ENCODE measurements at regions not wholly inside any gene's neighbourhood (a gene's known extent, or its start where the extent isn't known, plus 50 kb on each side); places are given as distances from the start of the nearest gene placed in this dataset.

- no peak for DNase-seq
Measured at GRCh38 chr9:116009420-116009819, 144.2 kb upstream of the PAPPA start.

- DNase-seq: no peak
Measured at GRCh38 chr9:116015855-116016254, 137.7 kb upstream of the PAPPA start.

GRCh38 chr9:116020146-116020545 lies 133.4 kb upstream of the PAPPA start:
- no peak for DNase-seq

GRCh38 chr9:116020801-116021200 lies 132.8 kb upstream of the PAPPA start:
- DNase-seq: no peak

GRCh38 chr9:116027096-116027495 lies 126.5 kb upstream of the PAPPA start:
- DNase-seq: no peak

- DNase-seq: no peak
Measured at GRCh38 chr9:116027511-116027910, 126.1 kb upstream of the PAPPA start.

GRCh38 chr9:116027951-116028350 lies 125.6 kb upstream of the PAPPA start:
- DNase-seq: no peak

GRCh38 chr9:116030517-116030916 lies 123.1 kb upstream of the PAPPA start:
- DNase-seq: no peak

GRCh38 chr9:116032683-116033440 lies 120.7 kb upstream of the PAPPA start:
- DNase-seq: no peak

GRCh38 chr9:116039312-116039711 lies 114.3 kb upstream of the PAPPA start:
- no peak for DNase-seq

- no peak for DNase-seq
Measured at GRCh38 chr9:116039893-116040292, 113.7 kb upstream of the PAPPA start.

- no peak for DNase-seq
Measured at GRCh38 chr9:116042321-116042720, 111.3 kb upstream of the PAPPA start.

GRCh38 chr9:116045083-116045482 lies 108.5 kb upstream of the PAPPA start:
- no peak for DNase-seq

- no peak for DNase-seq
Measured at GRCh38 chr9:116048081-116048480, 105.5 kb upstream of the PAPPA start.

GRCh38 chr9:116049456-116049855 lies 104.1 kb upstream of the PAPPA start:
- no peak for DNase-seq

GRCh38 chr9:116051528-116051927 lies 102.1 kb upstream of the PAPPA start:
- no peak for DNase-seq

GRCh38 chr9:116055536-116055935 lies 98.1 kb upstream of the PAPPA start:
- no peak for DNase-seq

- DNase-seq: no peak
Measured at GRCh38 chr9:116057371-116057770, 96.2 kb upstream of the PAPPA start.

GRCh38 chr9:116058421-116058820 lies 95.2 kb upstream of the PAPPA start:
- no peak for DNase-seq

GRCh38 chr9:116059466-116059865 lies 94.1 kb upstream of the PAPPA start:
- no peak for DNase-seq

GRCh38 chr9:116060631-116061030 lies 93.0 kb upstream of the PAPPA start:
- no peak for DNase-seq

GRCh38 chr9:116061546-116062205 lies 91.9 kb upstream of the PAPPA start:
- DNase-seq: no peak

GRCh38 chr9:116062206-116062550 lies 91.4 kb upstream of the PAPPA start:
- no peak for DNase-seq

- DNase-seq: no peak
Measured at GRCh38 chr9:116064970-116065369, 88.6 kb upstream of the PAPPA start.

- DNase-seq: no peak
Measured at GRCh38 chr9:116066221-116066620, 87.4 kb upstream of the PAPPA start.
